HL-60 (cell line): ENCODE measurements at regions not wholly inside any gene's neighbourhood (a gene's known extent, or its start where the extent isn't known, plus 50 kb on each side); places are given as distances from the start of the nearest gene placed in this dataset.

Experiments used
- DNase-seq, 2 experiments: peaks; one replicate each; pipeline ENCODE4 v3.0.0-alpha.2; 2010 to 2020; ENCODE audit warnings: low read depth in 1 of 2, low spot score in 1 of 2
- H3K27ac ChIP-seq: fragments of 250-450 bp; sonication (Bioruptor Pico); replicated peaks from 2 replicates; pipeline ENCODE4 v1.5.1; 2020; ENCODE audit warnings: mild to moderate bottlenecking, moderate library complexity
- H3K27me3 ChIP-seq: fragments of 250-450 bp; sonication (Bioruptor Pico); 2 replicates; pipeline ENCODE4 v1.5.1; 2021; ENCODE audit warnings: mild to moderate bottlenecking, moderate library complexity; ENCODE audit not compliant: insufficient read depth, poor library complexity, severe bottlenecking
- H3K4me3 ChIP-seq: replicated peaks from 2 replicates; pipeline ENCODE4 v1.5.1; 2011; ENCODE audit warnings: mild to moderate bottlenecking, control low read depth, low read length; ENCODE audit not compliant: insufficient read depth
- GABPA ChIP-seq: IDR thresholded peaks from 2 replicates; pipeline ENCODE4 v1.6.1; 2012; ENCODE audit warnings: low read depth
- POLR2AphosphoS5 ChIP-seq: IDR thresholded peaks from 2 replicates; pipeline ENCODE4 v1.6.1; 2012; ENCODE audit warnings: low read depth
- REST ChIP-seq: IDR thresholded peaks from 2 replicates; pipeline ENCODE4 v1.6.1; 2012; ENCODE audit warnings: low read depth; ENCODE audit not compliant: insufficient replicate concordance
- SPI1 ChIP-seq: IDR thresholded peaks from 2 replicates; pipeline ENCODE4 v1.6.1; 2012; ENCODE audit warnings: low read depth, mild to moderate bottlenecking, borderline replicate concordance
- TF ChIP-seq, protein P1 (sequence below): IDR thresholded peaks from one replicate; pipeline ENCODE4 v1.5.1; 2011; ENCODE audit warnings: low read length, control low read depth, inconsistent platforms; ENCODE audit not compliant: insufficient read depth

DNA sequence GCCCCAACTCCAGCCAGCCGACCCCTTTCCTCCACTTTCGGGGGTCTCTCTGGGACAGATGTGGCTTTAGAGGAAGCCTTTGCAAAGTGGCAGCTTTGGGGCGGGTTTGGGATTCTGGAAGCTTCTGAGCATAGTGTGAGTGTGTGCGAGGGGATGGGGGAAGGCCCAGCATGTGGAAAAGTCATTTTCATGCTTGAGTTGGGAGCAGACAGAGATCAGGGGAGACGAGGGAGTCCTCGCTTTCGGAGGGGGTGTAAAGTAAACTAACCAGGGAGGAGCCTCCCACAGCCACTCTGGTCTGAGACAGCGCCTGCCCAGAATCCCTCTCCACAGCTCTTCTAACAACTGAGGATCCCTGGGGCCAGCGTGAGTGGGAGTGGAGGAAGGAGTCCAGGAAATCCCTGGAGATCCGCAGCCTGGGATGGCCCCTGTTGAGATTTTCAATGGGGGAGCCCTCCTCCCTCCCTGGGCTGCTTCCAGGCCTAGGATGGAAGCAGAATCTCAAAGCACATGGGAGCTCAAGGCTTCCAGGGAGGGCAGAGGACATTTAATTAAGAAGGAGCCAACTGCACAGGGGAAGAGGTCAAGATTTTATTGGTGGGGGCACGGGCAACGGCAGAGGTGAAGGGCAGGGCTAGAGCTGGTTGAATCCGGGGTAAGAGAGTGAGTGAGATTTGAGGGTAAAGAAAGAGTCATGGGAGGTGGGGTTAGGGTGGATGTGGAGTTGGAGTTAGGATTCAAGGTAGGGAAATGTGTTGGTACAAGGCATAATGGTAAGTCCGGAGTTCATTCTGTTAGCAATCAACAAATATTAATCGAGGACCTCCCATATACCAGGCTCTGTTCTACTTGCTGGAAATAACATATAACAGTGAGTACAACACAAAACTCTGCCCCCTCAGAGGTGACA is 102.3 kb upstream of the FOXP4 start:
- Histone ChIP-seq H3K4me3 (no peak overlapping the region), H3K27me3 (peaks cover 5% of the 10 kb centered on the region), H3K27ac (no peak overlapping the region)
- no peak for DNase-seq
- TF ChIP-seq, protein P1, sequence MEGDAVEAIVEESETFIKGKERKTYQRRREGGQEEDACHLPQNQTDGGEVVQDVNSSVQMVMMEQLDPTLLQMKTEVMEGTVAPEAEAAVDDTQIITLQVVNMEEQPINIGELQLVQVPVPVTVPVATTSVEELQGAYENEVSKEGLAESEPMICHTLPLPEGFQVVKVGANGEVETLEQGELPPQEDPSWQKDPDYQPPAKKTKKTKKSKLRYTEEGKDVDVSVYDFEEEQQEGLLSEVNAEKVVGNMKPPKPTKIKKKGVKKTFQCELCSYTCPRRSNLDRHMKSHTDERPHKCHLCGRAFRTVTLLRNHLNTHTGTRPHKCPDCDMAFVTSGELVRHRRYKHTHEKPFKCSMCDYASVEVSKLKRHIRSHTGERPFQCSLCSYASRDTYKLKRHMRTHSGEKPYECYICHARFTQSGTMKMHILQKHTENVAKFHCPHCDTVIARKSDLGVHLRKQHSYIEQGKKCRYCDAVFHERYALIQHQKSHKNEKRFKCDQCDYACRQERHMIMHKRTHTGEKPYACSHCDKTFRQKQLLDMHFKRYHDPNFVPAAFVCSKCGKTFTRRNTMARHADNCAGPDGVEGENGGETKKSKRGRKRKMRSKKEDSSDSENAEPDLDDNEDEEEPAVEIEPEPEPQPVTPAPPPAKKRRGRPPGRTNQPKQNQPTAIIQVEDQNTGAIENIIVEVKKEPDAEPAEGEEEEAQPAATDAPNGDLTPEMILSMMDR, result no peak
- no peak for TF ChIP-seq POLR2AphosphoS5
- TF ChIP-seq REST, result no peak
- no peak for TF ChIP-seq GABPA
- TF ChIP-seq SPI1, result no peak

- Histone ChIP-seq H3K27me3 (peaks cover 5% of the 10 kb centered on the region), H3K4me3 (no peak overlapping the region), H3K27ac (no peak overlapping the region)
- TF ChIP-seq, protein P1, result no peak
- TF ChIP-seq POLR2AphosphoS5 (no peak), SPI1 (no peak), REST (no peak), GABPA (no peak)
- DNase-seq, result no peak
Measured at GRCh38 chr6:41445261-41445660, 100.9 kb upstream of the FOXP4 start.

DNA sequence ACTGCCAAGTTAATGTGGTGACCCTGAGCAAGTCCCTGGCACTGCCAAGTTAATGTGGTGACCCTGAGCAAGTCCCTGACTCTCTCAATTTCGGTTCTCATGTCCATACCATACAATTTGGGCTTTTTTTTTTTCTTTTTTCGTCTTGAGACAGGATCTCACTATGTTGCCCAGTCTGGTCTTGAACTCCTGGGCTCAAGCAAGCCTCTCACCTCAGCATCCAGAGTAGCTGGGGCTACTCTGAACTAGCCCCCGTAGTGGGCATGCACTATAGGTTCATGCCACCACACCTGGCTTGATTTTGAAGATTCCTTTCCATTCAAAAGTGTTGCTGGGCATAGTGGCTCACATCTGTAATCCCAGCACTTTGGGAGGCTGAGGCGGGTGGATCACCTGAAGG is 100.0 kb upstream of the FOXP4 start:
- no peak overlapping the region for H3K4me3 ChIP-seq
- TF ChIP-seq REST, result no peak
- no peak for DNase-seq
- no peak overlapping the region for H3K27ac ChIP-seq
- H3K27me3 ChIP-seq, result peaks cover 5% of the 10 kb centered on the region
